DOHH2 (cell line): ENCODE measurements at regions not wholly inside any gene's neighbourhood (a gene's known extent, or its start where the extent isn't known, plus 50 kb on each side); places are given as distances from the start of the nearest gene placed in this dataset.

Experiments used
- H3F3A ChIP-seq: fragments of 200-600 bp; sonication (generic), shearing (Covaris generic); 2 replicates; pipeline ENCODE4 v1.6.0; 2016; ENCODE audit warnings: antibody characterized with exemption, mild to moderate bottlenecking; ENCODE audit not compliant: control insufficient read depth, insufficient read depth
- H3K27ac ChIP-seq: fragments of 200-600 bp; sonication (generic); 2 replicates; pipeline ENCODE4 v1.5.1; 2014; ENCODE audit warnings: low read depth, mild to moderate bottlenecking, low read length, moderate library complexity
- H3K27me3 ChIP-seq: fragments of 200-600 bp; sonication (generic); 2 replicates; pipeline ENCODE4 v1.6.1; 2014; ENCODE audit warnings: mild to moderate bottlenecking, low read length, mixed read lengths; ENCODE audit not compliant: control insufficient read depth
- H3K36me3 ChIP-seq: fragments of 200-600 bp; sonication (generic); 2 replicates; pipeline ENCODE4 v1.6.1; 2014; ENCODE audit warnings: mild to moderate bottlenecking, low read length, moderate library complexity, mixed read lengths; ENCODE audit not compliant: control insufficient read depth
- H3K4me1 ChIP-seq: fragments of 200-600 bp; sonication (generic); 2 replicates; pipeline ENCODE4 v1.6.1; 2014; ENCODE audit warnings: mild to moderate bottlenecking, low read length, mixed read lengths; ENCODE audit not compliant: control insufficient read depth
- H3K4me2 ChIP-seq: fragments of 200-600 bp; sonication (generic); 2 replicates; pipeline ENCODE4 v1.6.0; 2014; ENCODE audit warnings: mild to moderate bottlenecking, low read length, moderate library complexity
- H3K4me3 ChIP-seq: fragments of 200-600 bp; sonication (generic); 2 replicates; pipeline ENCODE4 v1.5.1; 2014; ENCODE audit warnings: mild to moderate bottlenecking, low read length, mixed read lengths
- H3K79me2 ChIP-seq: fragments of 200-600 bp; sonication (generic); 2 replicates; pipeline ENCODE4 v1.6.1; 2014; ENCODE audit warnings: mild to moderate bottlenecking, low read length, mixed read lengths; ENCODE audit not compliant: control insufficient read depth
- H3K9me2 ChIP-seq: fragments of 200-600 bp; sonication (generic); replicated peaks from 2 replicates; pipeline ENCODE4 v1.6.1; 2014; ENCODE audit warnings: mild to moderate bottlenecking, low read length, mixed read lengths; ENCODE audit not compliant: control insufficient read depth
- H3K9me3 ChIP-seq: fragments of 200-600 bp; sonication (generic); 2 replicates; pipeline ENCODE4 v1.6.1; 2014; ENCODE audit warnings: antibody characterized with exemption, low read length, mixed read lengths; ENCODE audit not compliant: control insufficient read depth, insufficient read depth
- H4K20me1 ChIP-seq: fragments of 200-600 bp; sonication (generic); 2 replicates; pipeline ENCODE4 v1.6.0; 2014; ENCODE audit warnings: low read depth, mild to moderate bottlenecking, antibody characterized with exemption, low read length, moderate library complexity; ENCODE audit not compliant: control insufficient read depth, insufficient read depth
- CTCF ChIP-seq: fragments of 200-600 bp; sonication (generic); IDR thresholded peaks from one replicate; pipeline ENCODE4 v1.5.1; 2014; ENCODE audit warnings: antibody characterized with exemption, mild to moderate bottlenecking, low read depth, low read length; ENCODE audit not compliant: poor library complexity, severe bottlenecking
- EZH2phosphoT487 ChIP-seq: fragments of 200-600 bp; sonication (generic); IDR thresholded peaks from 2 replicates; pipeline ENCODE4 v1.6.1; 2017; ENCODE audit warnings: borderline replicate concordance, mild to moderate bottlenecking, antibody characterized with exemption, low read length, moderate library complexity, mixed read lengths

GRCh38 chr6:140915103-140915502 is 1217.6 kb upstream of the GJE1 start:
- Histone ChIP-seq H3K27me3 (no peaks in the 10 kb centered on the region), H3K9me2 (no peaks in the 10 kb centered on the region), H3K4me1 (no peaks in the 10 kb centered on the region), H3K9me3 (no peaks in the 10 kb centered on the region), H3K4me3 (no peak overlapping the region), H3K4me2 (no peak overlapping the region), H3K36me3 (no peaks in the 10 kb centered on the region), H3K27ac (no peak overlapping the region), H4K20me1 (no peaks in the 10 kb centered on the region), H3K79me2 (no peaks in the 10 kb centered on the region), H3F3A (no peaks in the 10 kb centered on the region)
- TF ChIP-seq CTCF (no peak), EZH2phosphoT487 (no peak)

GRCh38 chr6:140912686-140913085 is 1220.0 kb upstream of the GJE1 start:
- H3K36me3 ChIP-seq, result no peaks in the 10 kb centered on the region
- H3K79me2 ChIP-seq, result no peaks in the 10 kb centered on the region
- H3K9me2 ChIP-seq, result no peaks in the 10 kb centered on the region
- no peaks in the 10 kb centered on the region for H3K27me3 ChIP-seq
- no peak overlapping the region for H3K27ac ChIP-seq
- H3F3A ChIP-seq, result no peaks in the 10 kb centered on the region
- H3K4me2 ChIP-seq, result no peak overlapping the region
- no peaks in the 10 kb centered on the region for H3K4me1 ChIP-seq
- no peak for TF ChIP-seq EZH2phosphoT487
- no peak for TF ChIP-seq CTCF
- no peak overlapping the region for H3K4me3 ChIP-seq
- no peaks in the 10 kb centered on the region for H4K20me1 ChIP-seq
- H3K9me3 ChIP-seq, result no peaks in the 10 kb centered on the region

- TF ChIP-seq CTCF, result no peak
- TF ChIP-seq EZH2phosphoT487, result no peak
Observed at GRCh38 chr6:140909625-140910024, 1223.1 kb upstream of the GJE1 start.

GRCh38 chr6:140909156-140909555 is 1223.6 kb upstream of the GJE1 start:
- Histone ChIP-seq H3F3A (no peaks in the 10 kb centered on the region), H3K9me3 (no peaks in the 10 kb centered on the region), H3K9me2 (no peaks in the 10 kb centered on the region), H3K4me3 (no peak overlapping the region), H3K79me2 (no peaks in the 10 kb centered on the region), H3K27me3 (no peaks in the 10 kb centered on the region), H3K4me1 (no peaks in the 10 kb centered on the region), H3K27ac (no peak overlapping the region), H4K20me1 (no peaks in the 10 kb centered on the region), H3K4me2 (no peak overlapping the region), H3K36me3 (no peaks in the 10 kb centered on the region)
- no peak for TF ChIP-seq EZH2phosphoT487
- TF ChIP-seq CTCF, result no peak

More at GRCh38 chr6:140909625-140910024, 1223.1 kb upstream of the GJE1 start:
- H3K4me3 ChIP-seq, result no peak overlapping the region
- H3F3A ChIP-seq, result no peaks in the 10 kb centered on the region
- no peaks in the 10 kb centered on the region for H3K9me2 ChIP-seq
- H3K27ac ChIP-seq, result no peak overlapping the region
- no peaks in the 10 kb centered on the region for H3K79me2 ChIP-seq
- H3K27me3 ChIP-seq, result no peaks in the 10 kb centered on the region
- H4K20me1 ChIP-seq, result no peaks in the 10 kb centered on the region
- H3K4me1 ChIP-seq, result no peaks in the 10 kb centered on the region
- no peak overlapping the region for H3K4me2 ChIP-seq
- H3K36me3 ChIP-seq, result no peaks in the 10 kb centered on the region
- no peaks in the 10 kb centered on the region for H3K9me3 ChIP-seq
